Uterus (tissue), 2 donors: ENCODE measurements at regions not wholly inside any gene's neighbourhood (a gene's known extent, or its start where the extent isn't known, plus 50 kb on each side); places are given as distances from the start of the nearest gene placed in this dataset.
"Not testable (repeated sequence)": the region's sequence is repeated elsewhere in the genome, so short reads cannot be mapped to it uniquely, and the experiment has no call there.

ENCODE experiments used
- POLR2A ChIP-seq, 2 donors: fragments of 450-650 bp; IDR thresholded peaks; one replicate each; pipeline ENCODE4 v1.6.1; 2016; ENCODE audit warnings: antibody characterized with exemption in 2 of 2, mild to moderate bottlenecking in 1 of 2, moderate library complexity in 1 of 2
- TF ChIP-seq, protein P1 (sequence below), 4 experiments: fragments of 200-600 bp in 2 of 4; fragments of 450-650 bp in 2 of 4; sonication (generic) in 2 of 4; IDR thresholded peaks; one replicate each; pipeline ENCODE4 v1.5.1; 2016 to 2019; ENCODE audit warnings: antibody characterized with exemption in 4 of 4, mild to moderate bottlenecking in 2 of 4, moderate library complexity in 1 of 4

DNA sequence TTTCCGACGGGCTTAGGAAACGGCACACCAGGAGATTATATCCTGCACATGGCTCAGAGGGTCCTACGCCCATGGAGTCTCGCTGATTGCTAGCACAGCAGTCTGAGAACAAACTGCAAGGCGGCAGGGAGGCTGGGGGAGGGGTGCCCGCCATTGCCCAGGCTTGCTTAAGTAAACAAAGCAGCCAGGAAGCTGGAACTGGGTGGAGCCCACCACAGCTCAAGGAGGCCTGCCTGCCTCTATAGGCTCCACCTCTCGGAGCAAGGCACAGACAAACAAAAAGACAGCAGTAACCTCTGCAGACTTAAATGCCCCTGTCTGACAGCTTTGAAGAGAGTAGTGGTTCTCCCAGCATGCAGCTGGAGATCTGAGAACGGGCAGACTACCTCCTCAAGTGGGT, 722.6 kb downstream of the BRINP3 start:
- not testable (repeated sequence) for TF ChIP-seq POLR2A (IDR thresholded peaks at IDR 0.05)
- TF ChIP-seq, protein P1, sequence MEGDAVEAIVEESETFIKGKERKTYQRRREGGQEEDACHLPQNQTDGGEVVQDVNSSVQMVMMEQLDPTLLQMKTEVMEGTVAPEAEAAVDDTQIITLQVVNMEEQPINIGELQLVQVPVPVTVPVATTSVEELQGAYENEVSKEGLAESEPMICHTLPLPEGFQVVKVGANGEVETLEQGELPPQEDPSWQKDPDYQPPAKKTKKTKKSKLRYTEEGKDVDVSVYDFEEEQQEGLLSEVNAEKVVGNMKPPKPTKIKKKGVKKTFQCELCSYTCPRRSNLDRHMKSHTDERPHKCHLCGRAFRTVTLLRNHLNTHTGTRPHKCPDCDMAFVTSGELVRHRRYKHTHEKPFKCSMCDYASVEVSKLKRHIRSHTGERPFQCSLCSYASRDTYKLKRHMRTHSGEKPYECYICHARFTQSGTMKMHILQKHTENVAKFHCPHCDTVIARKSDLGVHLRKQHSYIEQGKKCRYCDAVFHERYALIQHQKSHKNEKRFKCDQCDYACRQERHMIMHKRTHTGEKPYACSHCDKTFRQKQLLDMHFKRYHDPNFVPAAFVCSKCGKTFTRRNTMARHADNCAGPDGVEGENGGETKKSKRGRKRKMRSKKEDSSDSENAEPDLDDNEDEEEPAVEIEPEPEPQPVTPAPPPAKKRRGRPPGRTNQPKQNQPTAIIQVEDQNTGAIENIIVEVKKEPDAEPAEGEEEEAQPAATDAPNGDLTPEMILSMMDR (IDR thresholded peaks at IDR 0.05) = not testable (repeated sequence)
